Coronary artery (tissue), 2 donors: ENCODE measurements at regions not wholly inside any gene's neighbourhood (a gene's known extent, or its start where the extent isn't known, plus 50 kb on each side); places are given as distances from the start of the nearest gene placed in this dataset.
"Not testable (repeated sequence)": the region's sequence is repeated elsewhere in the genome, so short reads cannot be mapped to it uniquely, and the experiment has no call there.

Experiments used
- DNase-seq: peaks from one replicate; pipeline ENCODE4 v3.0.0-alpha.2; 2017; ENCODE audit warnings: low spot score
- H3K27ac ChIP-seq, 2 donors: fragments of 200-600 bp; sonication (generic); one replicate each; pipeline ENCODE4 v1.5.1; 2016 to 2019
- H3K4me3 ChIP-seq: fragments of 200-600 bp; sonication (generic); 2 replicates; pipeline ENCODE4 v1.5.1; 2016; ENCODE audit warnings: mild to moderate bottlenecking, moderate library complexity
- TF ChIP-seq, protein P1 (sequence below): fragments of 200-600 bp; sonication (generic); IDR thresholded peaks from one replicate; pipeline ENCODE4 v1.5.1; 2019; ENCODE audit warnings: antibody characterized with exemption

DNA sequence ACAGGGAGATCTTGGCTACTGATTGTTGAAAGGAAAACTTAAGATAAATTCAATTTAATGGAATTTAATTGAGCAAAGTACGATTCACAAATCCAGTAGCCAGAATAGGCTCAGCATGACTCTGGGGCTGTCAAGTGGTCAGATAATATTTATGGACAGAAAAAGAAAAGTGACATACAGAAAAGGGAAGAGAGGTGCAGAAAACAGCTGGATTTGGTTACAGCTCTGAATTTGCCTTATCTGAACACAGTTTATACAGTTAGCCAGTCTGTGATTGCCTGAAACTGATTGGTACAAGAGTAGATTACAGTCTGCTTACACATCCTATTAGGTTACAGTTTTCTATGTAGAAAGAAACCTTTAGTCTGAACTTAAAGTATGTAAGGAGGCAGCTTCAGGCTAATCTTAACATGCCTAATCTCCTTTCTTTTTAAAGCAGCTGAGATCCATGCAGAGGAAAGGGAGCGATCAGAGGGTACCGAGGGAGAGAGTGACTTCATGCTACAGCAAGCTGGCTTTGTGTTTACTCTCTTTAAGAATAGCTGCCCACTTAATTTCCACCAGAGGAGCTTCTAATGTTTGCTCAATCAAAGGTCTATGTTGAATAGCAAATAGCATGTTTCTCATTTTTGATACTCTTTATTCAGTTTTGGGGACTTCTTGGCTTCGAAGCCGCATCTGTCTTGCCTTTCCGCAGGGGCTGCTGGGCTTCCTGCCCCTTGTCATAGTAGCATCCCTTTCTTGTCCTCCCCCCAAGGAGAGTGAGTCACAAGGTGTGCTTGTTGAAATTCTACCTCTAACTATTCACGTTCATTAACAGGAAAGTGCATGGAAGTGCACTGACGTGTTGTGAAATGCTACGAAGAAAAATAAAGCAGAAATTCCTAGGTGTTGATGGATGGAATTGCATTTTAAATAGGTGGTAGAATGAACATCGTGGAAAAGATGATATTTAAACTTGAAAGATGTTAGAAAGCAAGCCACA lies 761.2 kb downstream of the TAF11L14 start:
- Histone ChIP-seq H3K27ac (no peak overlapping the region), H3K4me3 (no peak overlapping the region)
- TF ChIP-seq, protein P1, sequence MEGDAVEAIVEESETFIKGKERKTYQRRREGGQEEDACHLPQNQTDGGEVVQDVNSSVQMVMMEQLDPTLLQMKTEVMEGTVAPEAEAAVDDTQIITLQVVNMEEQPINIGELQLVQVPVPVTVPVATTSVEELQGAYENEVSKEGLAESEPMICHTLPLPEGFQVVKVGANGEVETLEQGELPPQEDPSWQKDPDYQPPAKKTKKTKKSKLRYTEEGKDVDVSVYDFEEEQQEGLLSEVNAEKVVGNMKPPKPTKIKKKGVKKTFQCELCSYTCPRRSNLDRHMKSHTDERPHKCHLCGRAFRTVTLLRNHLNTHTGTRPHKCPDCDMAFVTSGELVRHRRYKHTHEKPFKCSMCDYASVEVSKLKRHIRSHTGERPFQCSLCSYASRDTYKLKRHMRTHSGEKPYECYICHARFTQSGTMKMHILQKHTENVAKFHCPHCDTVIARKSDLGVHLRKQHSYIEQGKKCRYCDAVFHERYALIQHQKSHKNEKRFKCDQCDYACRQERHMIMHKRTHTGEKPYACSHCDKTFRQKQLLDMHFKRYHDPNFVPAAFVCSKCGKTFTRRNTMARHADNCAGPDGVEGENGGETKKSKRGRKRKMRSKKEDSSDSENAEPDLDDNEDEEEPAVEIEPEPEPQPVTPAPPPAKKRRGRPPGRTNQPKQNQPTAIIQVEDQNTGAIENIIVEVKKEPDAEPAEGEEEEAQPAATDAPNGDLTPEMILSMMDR, result no peak
- no peak for DNase-seq

DNA sequence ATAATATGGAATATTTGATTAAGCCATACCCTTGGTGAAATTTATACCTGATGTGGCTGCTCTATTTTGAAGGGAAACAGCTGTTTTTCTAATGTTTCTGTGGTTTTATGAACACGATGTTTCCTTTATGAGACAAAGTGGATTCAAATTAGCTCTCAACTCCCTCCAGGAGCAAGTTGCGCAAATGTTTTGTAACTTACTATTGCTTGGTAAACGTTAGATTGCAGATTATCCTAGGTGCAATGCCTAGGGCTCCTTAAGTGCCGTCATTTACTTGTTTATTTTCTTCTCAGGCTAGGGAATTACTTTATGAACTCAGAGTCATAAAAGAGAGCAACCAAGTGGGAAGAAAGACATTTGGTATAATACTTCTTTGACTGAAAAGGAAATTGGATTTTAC lies 763.1 kb downstream of the TAF11L14 start:
- Histone ChIP-seq H3K27ac (no peak overlapping the region), H3K4me3 (no peak overlapping the region)
- TF ChIP-seq, protein P1, result no peak
- DNase-seq, result no peak

DNA sequence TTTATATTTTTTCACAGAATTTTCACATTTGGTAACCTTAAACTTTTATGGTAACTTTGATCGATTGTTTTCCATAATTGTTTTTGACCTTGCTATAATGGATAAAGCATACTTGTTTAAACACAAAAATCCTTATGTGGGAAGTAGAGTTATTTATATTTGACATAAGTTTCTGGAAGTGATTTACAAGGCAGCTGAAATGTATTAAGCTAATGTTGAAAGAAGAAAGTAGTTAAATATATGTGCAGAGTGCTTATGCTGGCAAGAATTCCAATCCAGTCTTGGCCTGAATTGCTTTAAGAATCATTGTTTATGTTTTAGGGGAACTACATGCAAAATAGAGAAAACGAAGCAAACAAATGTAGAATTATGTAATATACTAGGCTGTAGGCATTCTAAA lies 763.6 kb downstream of the TAF11L14 start:
- no peak overlapping the region for H3K27ac ChIP-seq
- no peak for DNase-seq
- TF ChIP-seq, protein P1, result no peak

DNA sequence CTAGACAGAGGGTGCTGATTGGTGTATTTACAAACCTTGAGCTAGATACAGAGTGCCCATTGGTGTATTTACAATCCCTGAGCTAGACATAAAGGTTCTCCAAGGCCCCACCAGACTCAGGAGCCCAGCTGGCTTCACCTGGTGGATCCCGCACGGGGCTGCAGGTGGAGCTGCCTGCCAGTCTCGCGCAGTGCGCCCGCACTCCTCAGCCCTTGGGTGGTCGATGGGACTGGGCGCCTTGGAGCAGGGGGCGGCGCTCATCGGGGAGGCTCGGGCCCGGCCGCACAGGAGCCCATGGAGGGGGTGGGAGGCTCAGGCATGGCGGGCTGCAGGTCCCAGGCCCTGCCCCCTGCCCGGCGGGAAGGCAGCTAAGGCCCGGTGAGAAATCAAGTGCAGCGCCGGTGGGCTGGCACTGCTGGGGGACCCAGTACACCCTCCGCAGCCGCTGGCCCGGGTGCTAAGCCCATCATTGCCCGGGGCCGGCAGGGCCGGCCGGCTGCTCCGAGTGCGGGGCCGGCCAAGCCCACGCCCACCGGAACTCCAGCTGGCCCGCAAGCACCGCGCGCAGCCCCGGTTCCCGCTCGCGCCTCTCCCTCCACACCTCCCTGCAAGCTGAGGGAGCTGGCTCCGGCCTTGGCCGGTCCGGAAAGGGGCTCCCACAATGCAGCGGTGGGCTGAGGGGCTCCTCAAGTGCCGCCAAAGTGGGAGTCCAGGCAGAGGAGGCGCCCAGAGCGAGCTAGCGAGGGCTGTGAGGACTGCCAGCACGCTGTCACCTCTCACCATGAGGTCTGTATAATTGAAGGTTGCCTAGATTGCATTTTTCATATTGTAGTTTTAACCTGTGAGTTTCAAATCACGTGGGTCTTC lies 765.4 kb downstream of the TAF11L14 start:
- DNase-seq, H3K27ac ChIP-seq, H3K4me3 ChIP-seq: not testable (repeated sequence)

More for the DNA sequence above, 763.6 kb downstream of the TAF11L14 start:
- no peak overlapping the region for H3K4me3 ChIP-seq

DNA sequence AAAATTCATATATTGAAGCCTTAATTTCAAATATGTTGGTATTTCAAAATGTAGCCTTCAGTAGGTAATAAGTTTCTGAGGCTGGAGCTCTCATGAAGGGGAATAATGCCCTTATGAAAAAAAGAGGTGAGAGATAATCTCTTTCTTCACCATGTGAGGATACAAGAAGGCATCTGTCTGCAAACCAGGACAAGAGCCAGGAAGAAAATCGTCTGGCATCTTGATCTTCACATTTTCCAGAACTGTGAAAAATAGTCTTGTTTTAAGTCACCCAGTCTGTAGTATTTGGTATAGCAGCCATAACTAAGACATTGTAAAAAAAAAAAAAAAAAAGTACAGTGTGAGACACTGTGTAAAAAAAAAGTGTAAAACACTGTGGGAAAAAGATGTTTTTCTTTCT lies 768.9 kb downstream of the TAF11L14 start:
- DNase-seq, result no peak
- Histone ChIP-seq H3K4me3 (no peak overlapping the region), H3K27ac (no peak overlapping the region)
- TF ChIP-seq, protein P1, result no peak

DNA sequence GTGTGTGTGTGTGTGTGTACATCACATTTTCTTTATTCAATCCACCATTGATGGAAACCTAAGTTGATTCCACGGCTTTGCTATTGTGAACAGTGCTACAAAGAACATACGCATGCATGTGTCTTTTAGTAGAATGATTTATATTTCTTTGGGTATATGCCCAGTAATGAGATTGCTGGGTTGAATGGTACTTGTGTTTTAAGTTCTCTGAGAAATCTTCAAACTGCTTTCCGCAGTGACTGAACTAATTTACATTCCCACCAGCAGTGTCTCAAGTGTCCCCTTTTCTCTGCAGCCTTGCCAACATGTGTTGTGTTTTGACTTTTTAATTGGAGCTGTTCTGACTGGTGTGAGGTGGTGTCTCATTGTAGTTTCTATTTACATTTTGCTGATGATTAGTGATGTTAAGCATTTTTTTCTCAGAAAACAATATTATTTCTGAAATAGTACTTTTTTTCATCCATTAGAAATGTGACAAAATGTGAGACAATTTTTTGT lies 769.7 kb downstream of the TAF11L14 start:
- TF ChIP-seq, protein P1, result no peak
- H3K4me3 ChIP-seq, result no peak overlapping the region
- no peak overlapping the region for H3K27ac ChIP-seq
- no peak for DNase-seq

- TF ChIP-seq, protein P1, result no peak
- Histone ChIP-seq H3K4me3 (no peak overlapping the region), H3K27ac (no peak overlapping the region)
- no peak for DNase-seq
Measured at GRCh38 chr5:18420711-18421110, 786.5 kb downstream of the TAF11L14 start.
